Femur (tissue), 1 donor: ENCODE measurements at regions not wholly inside any gene's neighbourhood (a gene's known extent, or its start where the extent isn't known, plus 50 kb on each side); places are given as distances from the start of the nearest gene placed in this dataset.

Experiments
- DNase-seq: peaks from one replicate; pipeline ENCODE4 v3.0.0-alpha.2; 2017

GRCh38 chr6:104183816-104184435, 675.8 kb downstream of the HACE1 start:
- no peak for DNase-seq

GRCh38 chr6:104182811-104183210, 676.9 kb downstream of the HACE1 start:
- no peak for DNase-seq

GRCh38 chr6:104173668-104174067, 686.1 kb downstream of the HACE1 start:
- no peak for DNase-seq

- DNase-seq = no peak
Measured at GRCh38 chr6:104170401-104170800, 689.3 kb downstream of the HACE1 start.

- no peak for DNase-seq
Measured at GRCh38 chr6:104166055-104166668, 693.6 kb downstream of the HACE1 start.

GRCh38 chr6:104162036-104162669, 697.6 kb downstream of the HACE1 start:
- no peak for DNase-seq

GRCh38 chr6:104159045-104159618, 700.6 kb downstream of the HACE1 start:
- DNase-seq = no peak

- DNase-seq = no peak
Measured at GRCh38 chr6:104143757-104144156, 716.0 kb downstream of the HACE1 start.

- no peak for DNase-seq
Measured at GRCh38 chr6:104134876-104135275, 724.8 kb downstream of the HACE1 start.

- DNase-seq = no peak
Measured at GRCh38 chr6:104130343-104130742, 729.4 kb downstream of the HACE1 start.

- no peak for DNase-seq
Measured at GRCh38 chr6:104126315-104127005, 733.3 kb downstream of the HACE1 start.

GRCh38 chr6:104123227-104123626, 736.5 kb downstream of the HACE1 start:
- no peak for DNase-seq

GRCh38 chr6:104118274-104118673, 741.4 kb downstream of the HACE1 start:
- DNase-seq = no peak

GRCh38 chr6:104109806-104110205, 749.9 kb downstream of the HACE1 start:
- no peak for DNase-seq

- no peak for DNase-seq
Measured at GRCh38 chr6:104108634-104109033, 751.1 kb downstream of the HACE1 start.

GRCh38 chr6:104095661-104096416, 763.9 kb downstream of the HACE1 start:
- DNase-seq = no peak

GRCh38 chr6:104087765-104088164, 772.0 kb downstream of the HACE1 start:
- no peak for DNase-seq

- DNase-seq = no peak
Measured at GRCh38 chr6:104068281-104068680, 791.4 kb downstream of the HACE1 start.

GRCh38 chr6:104064876-104065275, 794.8 kb downstream of the HACE1 start:
- DNase-seq = no peak

- DNase-seq = no peak
Measured at GRCh38 chr6:104050455-104050854, 809.3 kb downstream of the HACE1 start.

- DNase-seq = no peak
Measured at GRCh38 chr6:104046426-104046825, 813.3 kb downstream of the HACE1 start.

GRCh38 chr6:104031346-104031745, 828.4 kb downstream of the HACE1 start:
- no peak for DNase-seq

GRCh38 chr6:104022126-104022525, 837.6 kb downstream of the HACE1 start:
- no peak for DNase-seq
